NCI-H2081 (cell line): ENCODE measurements at regions not wholly inside any gene's neighbourhood (a gene's known extent, or its start where the extent isn't known, plus 50 kb on each side); places are given as distances from the start of the nearest gene placed in this dataset.

Experiments used
- DNase-seq, 2 experiments: peaks; one replicate each; lab custom pipeline; 2025; lab: John Stamatoyannopoulos, UW

GRCh38 chr1:90780981-90781380 lies 63.9 kb upstream of the BARHL2 start:
- DNase-seq = no peak

DNA sequence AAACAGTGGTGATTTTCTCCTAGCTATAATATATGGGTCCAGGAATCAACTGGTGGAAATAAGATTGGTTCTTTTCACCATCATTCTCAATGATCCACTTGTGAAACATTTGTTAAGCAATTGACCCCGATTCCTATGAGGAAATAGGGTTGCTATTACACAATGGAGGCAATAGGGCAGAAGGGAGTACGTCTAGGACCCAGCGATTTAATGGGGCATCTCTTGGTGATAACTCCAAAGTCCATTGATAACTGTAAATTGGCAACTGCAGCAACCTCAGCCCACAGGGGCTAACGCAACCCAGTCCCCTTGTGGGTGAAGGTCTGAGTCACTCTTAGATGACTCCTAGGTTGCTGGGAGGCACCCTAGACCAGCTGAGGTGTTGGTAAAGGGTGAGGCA lies 62.5 kb upstream of the BARHL2 start:
- no peak for DNase-seq

DNA sequence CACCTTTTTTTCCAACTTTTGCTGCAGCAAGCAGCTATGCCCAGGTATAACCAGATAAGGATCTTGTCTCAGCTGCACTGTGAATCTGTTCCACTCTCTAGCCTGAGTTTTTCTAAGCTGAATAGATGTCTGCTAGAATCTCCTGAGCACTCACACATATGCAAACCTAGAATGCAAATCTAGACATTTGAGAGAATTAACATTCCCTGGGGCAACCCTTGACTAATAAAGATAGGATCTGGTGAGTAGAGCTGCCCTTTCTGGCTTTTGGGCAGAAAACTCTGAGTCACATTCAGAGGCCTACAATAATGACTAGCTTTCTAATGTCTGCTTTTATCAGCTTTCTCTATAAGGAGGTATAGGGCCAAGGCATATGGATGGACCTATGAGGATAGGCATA lies 61.4 kb upstream of the BARHL2 start:
- no peak for DNase-seq

DNA sequence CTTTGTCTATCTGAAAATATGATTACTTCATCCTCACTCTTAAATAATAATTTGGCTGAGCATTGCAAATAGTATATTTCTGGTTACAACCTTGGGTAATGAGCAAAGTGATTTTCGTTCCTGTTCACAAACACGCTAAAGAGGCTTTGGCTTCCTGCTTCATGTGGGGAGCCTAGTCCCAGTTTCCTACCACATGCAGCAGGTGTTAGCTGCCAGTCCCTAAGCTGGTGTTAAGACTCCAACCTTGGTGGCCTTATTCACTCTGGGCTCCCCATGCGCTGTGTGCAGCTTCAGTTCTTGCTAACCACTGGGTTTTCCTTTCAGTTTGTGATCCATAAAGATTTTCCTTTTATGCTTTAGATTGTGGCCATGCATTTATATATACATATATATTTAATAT lies 56.7 kb upstream of the BARHL2 start:
- DNase-seq = no peak

DNA sequence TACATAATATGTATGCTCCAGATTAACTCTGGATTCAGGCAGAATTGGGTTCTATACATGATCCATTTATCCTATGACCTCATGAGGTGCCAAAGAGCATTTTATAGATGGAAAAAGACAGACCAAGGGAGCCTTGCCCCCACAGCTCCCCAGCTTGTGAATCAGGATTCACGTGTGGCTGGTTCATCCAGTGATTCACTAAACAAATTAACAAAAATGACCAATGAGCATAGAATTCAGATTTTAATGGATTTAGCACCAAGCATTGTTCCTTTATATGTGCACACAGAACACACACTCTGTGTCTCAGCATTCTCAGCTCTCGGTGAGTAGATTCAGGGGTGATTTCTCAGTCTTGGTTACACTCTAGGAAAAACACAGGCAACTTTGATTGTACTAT lies 51.7 kb upstream of the BARHL2 start:
- no peak for DNase-seq

GRCh38 chr1:90768098-90768497 lies 51.0 kb upstream of the BARHL2 start:
- no peak for DNase-seq
